C4-2B (cell line): ENCODE measurements at regions not wholly inside any gene's neighbourhood (a gene's known extent, or its start where the extent isn't known, plus 50 kb on each side); places are given as distances from the start of the nearest gene placed in this dataset.

ENCODE experiments used
- ZFX ChIP-seq: fragments of 450-650 bp; IDR thresholded peaks from 2 replicates; pipeline ENCODE4 v1.6.1; 2017
- TF ChIP-seq, protein P1 (sequence below): fragments of 450-650 bp; conservative IDR thresholded peaks from 2 replicates; pipeline ENCODE4 v1.5.1; 2017; ENCODE audit warnings: mild to moderate bottlenecking

- TF ChIP-seq, protein P1, sequence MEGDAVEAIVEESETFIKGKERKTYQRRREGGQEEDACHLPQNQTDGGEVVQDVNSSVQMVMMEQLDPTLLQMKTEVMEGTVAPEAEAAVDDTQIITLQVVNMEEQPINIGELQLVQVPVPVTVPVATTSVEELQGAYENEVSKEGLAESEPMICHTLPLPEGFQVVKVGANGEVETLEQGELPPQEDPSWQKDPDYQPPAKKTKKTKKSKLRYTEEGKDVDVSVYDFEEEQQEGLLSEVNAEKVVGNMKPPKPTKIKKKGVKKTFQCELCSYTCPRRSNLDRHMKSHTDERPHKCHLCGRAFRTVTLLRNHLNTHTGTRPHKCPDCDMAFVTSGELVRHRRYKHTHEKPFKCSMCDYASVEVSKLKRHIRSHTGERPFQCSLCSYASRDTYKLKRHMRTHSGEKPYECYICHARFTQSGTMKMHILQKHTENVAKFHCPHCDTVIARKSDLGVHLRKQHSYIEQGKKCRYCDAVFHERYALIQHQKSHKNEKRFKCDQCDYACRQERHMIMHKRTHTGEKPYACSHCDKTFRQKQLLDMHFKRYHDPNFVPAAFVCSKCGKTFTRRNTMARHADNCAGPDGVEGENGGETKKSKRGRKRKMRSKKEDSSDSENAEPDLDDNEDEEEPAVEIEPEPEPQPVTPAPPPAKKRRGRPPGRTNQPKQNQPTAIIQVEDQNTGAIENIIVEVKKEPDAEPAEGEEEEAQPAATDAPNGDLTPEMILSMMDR: no peak
- no peak for TF ChIP-seq ZFX
Measured at GRCh38 chr17:13362341-13363122, 239.2 kb downstream of the HS3ST3A1 start.
